ENCODE measurements at regions not wholly inside any gene's neighbourhood (a gene's known extent, or its start where the extent isn't known, plus 50 kb on each side); places are given as distances from the start of the nearest gene placed in this dataset.

DNA sequence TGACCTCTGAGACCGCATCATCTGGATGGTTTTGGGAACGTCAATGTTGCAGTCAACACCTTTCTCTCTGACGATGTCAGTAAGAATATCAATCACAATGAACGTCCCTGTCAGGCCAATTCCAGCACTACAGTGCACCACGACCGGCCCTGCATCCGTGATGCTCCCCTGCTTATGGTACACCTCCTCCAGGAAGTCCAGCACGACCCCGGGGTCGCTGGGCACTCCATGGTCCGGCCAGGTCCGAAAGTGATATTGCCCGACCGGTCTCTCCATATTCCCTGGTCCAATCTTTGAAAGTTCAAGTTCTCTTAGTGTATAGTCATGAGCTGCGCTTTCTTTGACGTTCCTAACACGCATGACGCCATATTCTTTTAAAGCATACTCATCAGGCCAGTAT, 203.6 kb upstream of the PRDM9 start:
- no peak for TF ChIP-seq FOXP2 (optimal IDR thresholded peaks at IDR 0.05; ENCODE audit: borderline replicate concordance, extremely low read depth, extremely low read length, insufficient read depth)
- no peak for TF ChIP-seq POLR2AphosphoS5 (IDR thresholded peaks at IDR 0.05; ENCODE audit: low read depth, low read length)
- TF ChIP-seq TAF1 (IDR thresholded peaks at IDR 0.05; ENCODE audit: borderline replicate concordance, insufficient read depth, low read length), result no peak
- TF ChIP-seq REST (IDR thresholded peaks at IDR 0.05; ENCODE audit: insufficient read depth in 1 of 2, low read depth in 2 of 2, low read length in 2 of 2), result no peak
- TF ChIP-seq SIN3A (IDR thresholded peaks at IDR 0.05; ENCODE audit: borderline replicate concordance, insufficient read depth, low read length), result no peak

DNA sequence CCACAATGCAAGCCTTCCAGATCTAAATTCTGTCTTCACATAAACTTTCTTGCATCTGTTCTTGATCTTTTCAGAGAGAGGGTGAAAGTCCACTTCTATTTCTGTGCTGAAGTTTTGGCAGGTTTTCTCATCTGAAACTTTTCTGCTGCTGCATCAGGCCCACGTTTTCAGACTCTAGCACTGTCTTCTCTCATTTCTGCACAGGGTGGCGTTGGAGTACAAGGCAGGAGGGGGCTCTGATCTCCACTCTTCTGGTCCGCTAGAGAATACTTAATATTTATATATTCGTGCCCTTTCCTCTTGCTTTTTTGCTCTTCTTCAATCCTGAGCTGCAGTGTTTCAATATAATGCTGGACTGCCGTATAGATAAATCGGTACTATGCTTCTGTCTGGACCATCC, 204.0 kb upstream of the PRDM9 start:
- TF ChIP-seq SIN3A (IDR thresholded peaks at IDR 0.05; ENCODE audit: borderline replicate concordance, insufficient read depth, low read length) (no peak), POLR2AphosphoS5 (IDR thresholded peaks at IDR 0.05; ENCODE audit: low read depth, low read length) (no peak), FOXP2 (optimal IDR thresholded peaks at IDR 0.05; ENCODE audit: borderline replicate concordance, extremely low read depth, extremely low read length, insufficient read depth) (no peak), REST (IDR thresholded peaks at IDR 0.05; ENCODE audit: insufficient read depth in 1 of 2, low read depth in 2 of 2, low read length in 2 of 2) (no peak), TAF1 (IDR thresholded peaks at IDR 0.05; ENCODE audit: borderline replicate concordance, insufficient read depth, low read length) (no peak)

DNA sequence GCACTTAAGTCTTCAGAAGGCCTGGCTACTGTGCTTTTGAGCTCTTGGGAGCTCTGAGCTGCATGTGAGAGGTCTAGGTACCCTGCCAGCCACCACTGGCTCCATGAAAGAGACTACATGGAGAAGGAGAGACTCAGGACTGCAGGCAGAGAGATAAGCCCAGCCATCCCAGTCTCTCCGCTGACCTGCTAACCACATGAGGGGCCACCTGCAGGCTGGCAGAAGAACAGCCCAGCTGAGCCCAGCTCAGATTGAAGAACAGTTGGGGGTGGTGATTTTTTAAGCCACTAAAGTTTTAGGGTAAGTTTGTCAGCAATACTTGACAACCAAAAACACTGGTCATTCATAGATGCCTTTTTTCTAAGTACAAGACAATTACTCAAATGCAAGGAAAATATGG, 205.0 kb upstream of the PRDM9 start:
- TF ChIP-seq SIN3A (IDR thresholded peaks at IDR 0.05; ENCODE audit: borderline replicate concordance, insufficient read depth, low read length) (no peak), FOXP2 (optimal IDR thresholded peaks at IDR 0.05; ENCODE audit: borderline replicate concordance, extremely low read depth, extremely low read length, insufficient read depth) (no peak), REST (IDR thresholded peaks at IDR 0.05; ENCODE audit: insufficient read depth in 1 of 2, low read depth in 2 of 2, low read length in 2 of 2) (no peak), TAF1 (IDR thresholded peaks at IDR 0.05; ENCODE audit: borderline replicate concordance, insufficient read depth, low read length) (no peak)

GRCh38 chr5:23289162-23289561, 218.2 kb upstream of the PRDM9 start:
- TF ChIP-seq REST (IDR thresholded peaks at IDR 0.05; ENCODE audit: insufficient read depth in 1 of 2, low read depth in 2 of 2, low read length in 2 of 2), result no peak
- no peak for TF ChIP-seq TAF1 (IDR thresholded peaks at IDR 0.05; ENCODE audit: borderline replicate concordance, insufficient read depth, low read length)
- TF ChIP-seq SIN3A (IDR thresholded peaks at IDR 0.05; ENCODE audit: borderline replicate concordance, insufficient read depth, low read length), result no peak
- TF ChIP-seq FOXP2 (optimal IDR thresholded peaks at IDR 0.05; ENCODE audit: borderline replicate concordance, extremely low read depth, extremely low read length, insufficient read depth), result no peak
- TF ChIP-seq POLR2AphosphoS5 (IDR thresholded peaks at IDR 0.05; ENCODE audit: low read depth, low read length), result no peak

- TF ChIP-seq SIN3A (IDR thresholded peaks at IDR 0.05; ENCODE audit: borderline replicate concordance, insufficient read depth, low read length) (no peak), FOXP2 (optimal IDR thresholded peaks at IDR 0.05; ENCODE audit: borderline replicate concordance, extremely low read depth, extremely low read length, insufficient read depth) (no peak), REST (IDR thresholded peaks at IDR 0.05; ENCODE audit: insufficient read depth in 1 of 2, low read depth in 2 of 2, low read length in 2 of 2) (no peak), POLR2AphosphoS5 (IDR thresholded peaks at IDR 0.05; ENCODE audit: low read depth, low read length) (no peak), TAF1 (IDR thresholded peaks at IDR 0.05; ENCODE audit: borderline replicate concordance, insufficient read depth, low read length) (no peak)
These were observed 222.8 kb upstream of the PRDM9 start for GRCh38 chr5:23284656-23285055.

All from PFSK-1 (cell line).